ENCODE measurements at regions not wholly inside any gene's neighbourhood (a gene's known extent, or its start where the extent isn't known, plus 50 kb on each side); places are given as distances from the start of the nearest gene placed in this dataset.
"Not testable (repeated sequence)": the region's sequence is repeated elsewhere in the genome, so short reads cannot be mapped to it uniquely, and the experiment has no call there.

DNA sequence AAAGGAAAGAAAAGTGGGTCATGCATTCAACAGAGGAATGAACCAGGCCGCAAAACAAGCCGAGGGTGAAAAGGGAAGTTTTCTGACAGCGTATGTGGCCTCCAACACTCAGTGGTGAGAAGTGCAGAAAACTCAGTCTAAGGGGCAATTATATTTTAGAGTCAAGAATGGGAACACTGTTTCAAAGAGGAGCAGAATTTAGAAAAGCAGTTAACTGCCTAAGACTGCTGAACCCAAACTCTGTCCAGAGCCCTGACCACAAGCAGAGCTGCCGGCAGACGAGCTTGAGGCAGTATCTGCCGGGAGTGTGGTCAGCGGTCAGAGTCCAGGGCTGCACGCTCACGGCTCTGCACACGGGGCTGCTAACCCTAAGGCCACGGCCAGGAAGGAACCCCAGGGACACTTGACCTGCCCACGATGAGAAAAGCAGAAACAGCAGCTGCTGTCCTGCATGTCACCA is 347.0 kb upstream of the ID2 start:
- no peak for DNase-seq

DNA sequence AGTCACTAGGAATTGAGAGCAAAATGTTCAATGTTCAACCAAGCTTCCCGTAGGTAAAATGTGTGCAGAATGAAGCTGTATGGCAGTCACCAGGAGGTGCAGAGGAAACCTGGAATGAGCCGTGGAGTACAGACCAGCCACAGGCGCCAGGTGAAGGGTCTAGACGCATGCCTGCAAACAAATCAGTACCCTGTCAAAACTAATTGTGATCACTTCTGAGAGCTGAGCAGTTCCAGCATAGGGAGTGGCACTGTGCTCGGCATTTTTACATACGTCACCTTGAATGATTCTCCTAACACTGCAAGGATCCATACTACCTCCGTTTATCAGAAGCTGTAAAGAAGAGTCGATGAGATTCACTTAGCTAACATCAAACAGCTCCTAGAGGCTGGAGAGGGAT is 346.1 kb upstream of the ID2 start:
- no peak for DNase-seq

DNA sequence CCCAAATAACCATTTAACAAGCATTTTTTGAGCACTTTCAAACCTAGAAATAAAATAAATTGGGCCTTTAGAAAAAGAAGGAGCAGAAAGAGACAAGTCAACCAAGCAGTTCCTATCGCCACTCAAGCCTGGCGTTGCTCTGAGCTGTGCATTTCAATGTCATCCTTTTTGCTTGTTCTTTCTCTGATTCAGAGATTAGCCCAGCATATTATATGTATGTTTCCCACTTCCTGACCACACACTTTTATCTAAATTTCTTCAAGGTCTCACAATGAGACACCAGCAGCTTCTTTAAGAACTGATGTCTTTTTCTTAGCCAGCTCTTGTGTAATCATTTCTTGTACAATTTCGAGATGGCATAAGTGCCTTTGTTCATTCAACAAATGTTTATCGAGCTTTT is 344.5 kb upstream of the ID2 start:
- DNase-seq: peak; percentile 84

DNA sequence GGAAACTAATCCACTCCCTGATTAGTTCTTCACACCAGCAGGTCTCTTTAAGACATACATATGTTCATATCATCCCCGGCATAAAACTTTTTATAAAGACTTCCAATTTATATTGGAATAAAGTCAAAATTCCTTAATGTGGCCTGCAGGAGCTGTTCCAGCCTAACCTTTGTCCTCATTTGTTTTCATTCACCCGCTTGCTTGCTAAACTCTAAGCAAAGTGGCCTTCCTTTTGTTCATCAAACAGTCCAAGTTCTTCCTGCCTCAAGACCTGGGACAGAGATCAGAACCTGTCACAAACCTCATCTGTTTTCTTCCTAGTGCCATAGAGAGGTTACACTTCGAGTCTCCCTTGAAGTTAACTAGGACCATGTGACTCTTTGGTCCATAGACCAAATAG is 339.4 kb upstream of the ID2 start:
- DNase-seq: no peak

DNA sequence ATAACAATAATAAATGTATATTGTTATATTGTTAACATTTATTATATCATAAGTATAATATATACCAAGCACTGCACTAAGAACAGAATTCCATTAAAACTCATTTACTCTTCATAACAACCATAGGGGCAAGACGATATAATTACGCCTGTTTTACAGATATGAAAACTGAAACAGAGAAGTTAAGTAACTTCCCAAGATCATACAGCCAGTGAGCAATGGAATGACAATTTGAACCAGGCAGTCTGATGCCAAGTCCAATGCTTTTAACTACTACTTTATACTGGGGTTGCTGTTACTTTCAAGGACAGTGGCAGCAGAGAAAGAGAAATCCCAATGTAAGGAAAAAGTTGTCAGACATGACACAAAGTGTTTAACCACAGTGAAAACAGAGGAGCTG is 338.8 kb upstream of the ID2 start:
- no peak for DNase-seq

DNA sequence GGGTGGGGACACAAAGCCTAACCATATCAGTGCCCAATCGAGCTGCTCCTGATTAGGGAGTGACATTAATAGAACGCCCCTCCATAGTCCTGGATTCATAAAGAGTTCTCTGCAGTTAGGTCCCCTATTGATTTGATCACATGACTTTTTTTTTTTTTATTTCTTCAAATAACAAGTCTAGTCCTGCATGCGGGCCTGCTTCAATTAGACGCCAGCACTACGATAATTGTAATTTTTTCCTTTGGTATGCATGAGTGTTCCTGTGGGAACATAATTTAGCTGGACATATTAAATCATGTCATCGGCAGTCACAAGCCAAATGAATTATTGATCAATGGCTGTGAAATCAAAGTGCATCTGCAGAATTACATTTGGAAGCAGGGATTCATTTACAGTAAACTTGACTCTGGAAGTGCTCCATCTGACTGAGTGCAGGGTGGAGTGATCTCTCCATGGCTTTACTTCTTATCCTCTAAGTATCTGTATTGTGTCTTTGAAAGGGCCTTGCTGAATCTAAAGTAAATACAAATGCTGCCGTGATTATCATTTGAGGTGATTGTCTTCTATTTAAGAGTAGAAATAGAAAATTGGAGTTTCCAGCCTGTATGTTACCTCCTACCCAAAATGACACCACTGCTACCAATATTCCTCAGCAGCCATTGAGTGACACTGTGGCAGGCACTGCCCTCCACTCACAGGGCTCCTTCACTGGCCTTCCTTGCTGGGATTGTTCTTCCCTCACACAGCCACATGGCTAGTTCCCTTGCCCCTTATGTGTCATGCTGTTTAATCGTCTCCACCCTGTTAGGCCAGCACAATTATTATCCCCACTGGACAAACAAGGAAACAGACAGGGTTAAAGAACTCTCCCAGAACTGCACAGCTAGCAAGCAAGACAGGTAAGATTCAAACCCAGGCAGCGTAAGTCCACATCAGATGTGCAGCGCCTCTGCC is 337.4 kb upstream of the ID2 start:
- DNase-seq: no peak

DNA sequence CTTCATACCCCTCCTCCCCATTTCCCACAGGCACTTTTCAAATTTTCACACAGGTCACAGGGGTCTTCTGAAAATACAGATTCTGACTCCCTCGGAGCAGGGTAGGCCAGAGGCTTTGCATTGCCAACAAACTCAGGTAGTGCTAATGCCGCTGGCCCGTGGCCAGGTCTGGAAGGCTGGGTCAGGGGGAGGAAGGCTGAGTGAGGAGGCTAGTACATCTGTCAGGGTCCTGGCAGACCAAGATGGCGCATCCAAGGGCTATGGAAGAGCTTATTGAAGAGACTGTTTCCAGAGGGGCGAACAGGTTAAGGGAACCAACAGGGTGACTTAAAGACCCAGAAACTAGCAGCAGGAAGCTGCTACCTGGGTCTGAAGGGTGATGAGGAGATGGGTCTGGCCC is 336.7 kb upstream of the ID2 start:
- no peak for DNase-seq

DNA sequence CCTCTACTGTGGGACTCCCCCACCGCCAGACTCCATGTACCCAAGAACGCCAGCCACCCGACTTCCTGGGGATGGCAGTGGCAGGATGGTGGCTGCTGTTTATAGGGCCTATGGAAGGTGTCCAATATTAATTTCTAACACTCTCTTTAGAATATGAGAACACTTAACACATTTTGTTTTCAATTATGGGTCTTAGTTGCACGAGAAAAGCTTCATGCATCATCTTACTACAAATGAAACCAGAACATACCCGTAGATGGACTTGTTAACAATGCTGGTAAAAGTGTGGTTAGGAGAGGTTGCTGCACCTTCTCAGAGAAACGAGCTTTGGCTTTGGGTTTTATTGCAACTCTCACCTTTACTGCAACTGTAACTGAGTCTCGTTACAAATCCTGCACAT is 335.6 kb upstream of the ID2 start:
- DNase-seq: peak; percentile 57

DNA sequence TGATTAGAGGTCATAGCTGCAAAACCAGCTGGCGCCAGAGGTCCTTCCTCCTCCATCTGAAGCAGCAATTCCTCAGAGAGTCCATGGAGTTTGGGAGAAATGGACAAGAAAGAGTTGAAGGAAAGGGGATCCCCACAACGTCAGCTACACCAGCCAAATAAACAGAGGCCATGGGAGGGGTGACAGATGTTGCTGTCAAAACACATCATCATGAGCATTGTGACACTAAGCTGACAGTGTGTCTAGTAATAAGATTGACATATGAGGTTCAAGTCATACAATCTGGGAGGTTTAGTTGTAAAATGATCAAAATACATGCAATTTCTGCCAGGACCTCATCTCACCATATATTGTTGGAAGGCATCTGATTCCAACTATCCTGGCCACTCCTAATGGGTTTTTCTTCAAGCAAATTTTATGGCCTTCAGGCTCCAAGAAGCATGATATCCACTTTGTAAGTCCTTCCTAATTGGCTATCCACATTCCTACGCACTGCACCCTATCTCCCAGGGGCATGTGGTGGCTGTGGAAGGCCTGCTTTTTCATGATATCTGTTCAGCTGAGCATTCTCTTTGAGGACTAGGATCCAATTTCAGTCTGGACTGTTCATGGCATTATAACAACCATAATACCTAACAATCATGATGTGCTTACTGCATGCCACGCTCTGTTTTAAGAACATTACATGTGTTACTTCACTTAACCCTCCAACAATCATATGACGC is 335.0 kb upstream of the ID2 start:
- DNase-seq: no peak

DNA sequence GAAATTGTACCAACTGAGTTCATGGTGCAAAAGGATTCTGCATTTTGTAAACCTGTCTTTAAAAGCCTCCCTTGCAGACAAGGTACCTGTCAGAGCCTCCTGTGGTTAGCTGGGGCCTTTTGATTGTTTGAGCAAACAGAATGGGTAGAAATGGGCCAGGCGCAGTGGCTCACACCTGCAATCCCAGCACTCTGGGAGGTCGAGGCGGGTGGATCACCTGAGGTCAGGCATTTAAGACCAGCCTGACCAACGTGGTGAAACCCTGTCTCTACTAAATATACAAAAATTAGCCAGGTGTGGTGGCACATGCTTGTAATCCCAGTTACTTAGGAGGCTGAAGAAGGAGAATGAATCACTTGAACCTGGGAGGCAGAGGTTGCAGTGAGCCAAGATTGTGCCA is 332.9 kb upstream of the ID2 start:
- not testable (repeated sequence) for DNase-seq

DNA sequence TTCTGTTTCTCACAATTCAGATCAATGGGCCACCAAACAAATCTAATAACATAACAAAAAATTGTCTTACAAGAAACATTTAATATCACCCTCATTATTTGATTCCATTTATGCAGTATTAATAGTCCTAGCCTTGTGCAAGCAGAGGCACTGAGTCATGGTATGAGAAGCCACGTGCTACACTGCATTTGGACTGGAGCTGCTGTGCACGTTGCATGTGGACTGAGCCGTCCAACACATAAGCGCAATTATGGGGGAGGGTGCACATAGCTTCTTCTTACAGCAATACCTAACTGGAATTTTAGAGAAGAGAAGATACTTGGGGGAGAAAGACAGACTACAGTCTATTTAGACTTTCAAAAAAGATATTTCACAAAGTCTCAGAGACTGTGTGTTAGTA is 329.6 kb upstream of the ID2 start:
- no peak for DNase-seq

DNA sequence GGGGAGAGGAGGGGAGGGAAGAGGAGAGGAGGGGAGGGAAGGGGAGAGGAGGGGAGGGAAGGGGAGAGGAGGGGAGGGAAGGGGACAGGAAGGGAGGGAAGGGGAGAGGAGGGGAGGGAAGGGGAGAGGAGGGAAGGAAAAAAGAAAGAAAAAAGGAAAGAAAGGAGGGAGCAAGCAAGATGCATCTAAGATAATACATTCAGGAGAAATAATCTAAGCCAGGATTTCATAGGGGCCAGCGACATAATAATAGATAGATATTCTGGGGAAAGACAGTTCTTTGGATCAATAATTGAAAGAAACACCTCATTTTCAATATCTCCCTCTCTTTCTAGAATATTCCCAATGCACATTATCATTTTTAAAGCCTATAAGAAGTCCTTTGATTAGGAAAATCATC is 328.9 kb upstream of the ID2 start:
- DNase-seq: no peak

DNA sequence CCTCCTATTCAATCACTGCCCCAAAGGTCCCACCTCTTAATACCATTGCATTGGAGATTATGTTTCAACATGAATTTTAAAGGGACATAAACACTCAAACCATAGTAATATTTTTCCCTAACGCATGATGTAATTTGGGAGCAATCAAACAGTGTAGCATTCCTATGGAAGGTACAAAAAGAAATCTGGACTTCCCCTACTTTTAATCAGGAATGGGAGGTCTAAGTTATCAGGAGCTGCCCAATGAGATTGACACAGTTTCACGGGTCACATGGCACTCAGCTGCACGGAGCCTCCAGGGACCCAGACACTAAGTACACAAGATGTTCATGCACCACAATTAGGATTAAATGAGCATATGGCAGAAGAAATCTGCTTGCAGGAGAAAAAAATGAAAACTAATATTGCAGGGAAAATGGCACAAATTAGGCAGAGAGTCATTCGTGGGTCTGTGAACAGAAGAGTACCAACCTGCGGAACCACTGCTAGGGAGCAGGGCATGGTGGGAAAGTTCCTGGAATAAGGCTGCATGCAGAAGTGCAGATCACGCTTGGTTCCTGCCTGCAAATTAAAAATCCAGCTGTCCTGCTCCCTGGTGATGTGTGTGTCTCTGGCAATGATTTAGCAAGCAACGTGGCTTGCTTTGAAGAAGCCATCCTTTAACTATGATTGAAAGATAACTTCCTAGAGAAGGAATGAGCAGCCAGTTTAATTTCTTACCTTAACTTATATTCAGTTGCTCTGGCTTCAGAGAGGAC is 326.6 kb upstream of the ID2 start:
- no peak for DNase-seq

DNA sequence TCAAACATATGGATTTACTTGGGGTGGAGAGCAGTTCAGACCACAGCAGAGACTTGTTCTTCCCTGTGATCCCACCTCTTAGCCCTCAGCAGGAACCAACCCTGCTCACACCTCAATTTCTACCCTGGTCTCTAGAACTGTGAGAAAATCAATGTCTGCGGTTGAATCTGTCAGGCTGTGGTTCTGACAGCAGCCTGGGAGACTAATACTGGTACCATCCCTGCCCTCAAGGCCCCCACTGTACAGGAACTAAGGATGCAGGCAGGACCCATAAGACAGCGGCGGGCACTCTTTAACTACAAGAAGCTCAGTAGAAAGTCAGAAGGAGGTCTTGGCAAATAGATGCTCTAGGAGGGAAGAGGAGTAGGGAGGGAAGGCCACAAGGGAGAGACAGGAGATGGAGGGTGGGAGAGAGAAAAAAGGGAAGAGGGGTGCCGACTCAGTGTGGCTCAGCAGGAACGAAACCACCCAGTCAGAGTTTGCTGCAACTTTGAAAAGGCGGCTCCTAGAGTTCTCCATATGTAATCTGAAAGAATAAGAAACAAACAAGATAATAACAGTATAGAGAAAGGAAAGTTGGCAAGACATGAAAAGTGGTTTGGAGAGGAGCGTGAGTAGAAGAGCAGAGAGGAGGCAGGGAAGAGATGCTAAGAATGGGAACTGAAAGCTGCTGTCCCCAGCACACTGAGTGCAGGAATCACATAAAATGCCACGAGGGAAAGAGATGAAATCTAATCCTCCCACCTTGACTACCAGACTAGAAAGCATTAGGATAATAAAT is 323.9 kb upstream of the ID2 start:
- DNase-seq: no peak

DNA sequence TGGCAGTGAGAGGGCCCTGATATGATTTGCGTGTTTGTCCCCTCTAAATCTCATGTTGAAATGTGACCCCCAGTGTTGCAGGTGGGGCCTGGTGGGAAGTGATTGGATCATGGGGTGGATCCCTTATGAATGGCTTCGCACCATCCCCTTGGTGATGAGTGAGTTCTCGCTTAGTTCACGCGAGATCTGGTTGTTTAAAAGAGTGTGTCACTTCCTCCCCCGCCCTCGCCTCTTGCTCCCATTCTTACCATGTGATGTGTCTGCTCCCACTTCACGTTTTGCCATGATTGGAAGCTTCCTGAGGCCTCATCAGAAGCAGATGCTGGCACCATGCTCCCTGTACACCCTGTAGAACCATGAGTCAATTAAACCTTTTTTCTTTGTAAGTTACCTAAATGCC is 319.9 kb upstream of the ID2 start:
- DNase-seq: no peak

DNA sequence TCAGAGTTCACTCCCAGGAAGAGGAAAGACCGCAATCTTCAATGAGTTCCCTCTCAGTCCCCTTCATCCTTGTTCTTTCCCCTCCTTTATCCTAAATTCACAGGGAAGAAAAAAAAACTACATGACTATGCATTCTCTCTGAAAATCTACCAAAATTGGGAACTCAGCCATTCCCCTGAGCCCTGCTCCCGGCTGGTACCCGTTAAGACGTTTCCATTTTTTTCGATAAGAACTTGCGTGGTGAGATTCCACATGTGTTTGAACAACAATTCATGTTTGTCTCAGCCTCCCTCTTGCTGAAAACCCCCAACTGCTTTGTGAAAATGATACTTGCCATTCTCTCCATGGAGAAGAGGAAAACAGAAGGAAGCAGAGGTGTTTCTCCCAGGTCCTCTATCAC is 318.7 kb upstream of the ID2 start:
- no peak for DNase-seq

DNA sequence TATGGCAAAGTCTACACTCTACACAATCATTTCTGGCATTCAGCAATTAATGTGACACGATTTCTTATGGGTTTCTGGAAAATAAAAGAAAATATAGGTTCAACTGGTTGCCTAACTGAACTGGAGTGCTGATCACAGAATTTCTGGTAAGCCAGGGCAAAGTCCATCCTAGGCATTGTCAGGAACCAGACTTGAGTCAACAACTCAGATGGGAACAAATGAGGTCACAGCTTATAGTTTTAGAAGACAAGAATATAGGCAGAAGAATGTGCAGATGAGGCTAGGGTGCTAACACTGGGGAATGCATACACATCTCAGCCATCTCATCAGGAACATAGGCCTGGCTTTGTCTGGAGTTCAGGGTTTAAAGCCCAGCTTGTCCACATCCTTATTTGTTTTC is 317.2 kb upstream of the ID2 start:
- DNase-seq: no peak

DNA sequence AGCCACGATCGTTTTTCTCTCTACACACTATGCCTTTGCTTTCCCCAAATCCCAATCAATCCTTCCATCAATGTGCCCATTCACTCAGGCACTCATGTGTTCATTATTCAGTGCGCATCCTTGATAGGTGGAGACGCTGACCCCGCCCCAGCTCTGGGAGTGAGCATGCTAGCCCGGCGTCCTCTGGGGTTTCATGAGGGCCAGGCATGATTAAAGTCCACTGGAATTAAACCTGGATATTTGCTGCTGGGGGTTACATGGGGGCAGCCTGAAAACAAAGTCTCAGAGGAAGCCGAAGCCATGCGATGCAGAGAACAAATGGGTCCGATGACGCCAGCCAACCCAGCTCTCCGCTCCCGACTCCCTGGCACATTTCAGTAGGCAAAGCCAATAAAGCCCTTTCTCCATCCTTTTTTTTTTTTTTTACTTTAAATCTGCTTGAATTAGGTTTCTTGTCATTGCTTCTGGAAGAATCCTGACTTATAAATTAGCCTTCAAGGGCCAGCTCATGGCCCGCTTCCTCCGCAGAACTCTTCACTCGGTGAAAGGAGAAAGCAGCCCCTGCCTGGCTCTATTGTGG is 316.4 kb upstream of the ID2 start:
- DNase-seq: no peak

DNA sequence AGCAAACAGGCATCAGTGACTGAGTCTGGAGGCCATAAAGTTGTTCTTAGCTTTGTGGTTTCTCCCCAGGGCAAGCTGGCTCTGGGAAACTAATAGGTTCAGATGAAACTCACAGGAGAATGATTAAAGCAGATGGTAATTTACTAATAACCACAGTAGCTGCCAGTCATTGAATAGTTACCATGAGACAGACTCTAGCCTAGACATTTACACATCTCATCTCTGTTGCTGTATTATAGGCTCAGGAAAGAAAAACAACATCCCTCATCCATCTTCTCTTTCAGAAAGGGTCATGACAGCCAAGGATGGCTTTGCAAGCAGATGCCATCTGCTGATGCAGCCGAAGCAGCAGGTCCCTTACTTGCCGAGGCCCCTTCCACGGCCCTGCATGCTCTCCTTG is 314.0 kb upstream of the ID2 start:
- DNase-seq: no peak

DNA sequence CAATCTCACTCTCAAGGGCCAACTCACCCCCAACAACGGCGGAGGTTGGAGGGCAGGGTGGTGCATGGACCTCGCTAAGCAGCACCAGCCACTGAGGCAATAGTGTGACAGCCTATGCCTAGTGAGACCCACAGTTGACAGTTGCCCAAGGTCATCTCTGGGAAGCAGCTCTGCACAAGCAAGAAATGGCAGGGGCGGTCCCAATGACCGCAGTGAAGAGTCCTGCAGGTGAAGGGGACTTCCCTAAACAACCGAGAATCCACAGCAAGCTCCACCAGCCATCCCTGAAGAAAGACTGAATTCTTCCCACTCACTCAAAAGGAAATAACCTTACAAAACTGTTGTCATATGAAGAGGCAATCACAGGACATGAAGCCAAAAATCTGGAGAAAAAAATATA is 313.4 kb upstream of the ID2 start:
- no peak for DNase-seq

DNA sequence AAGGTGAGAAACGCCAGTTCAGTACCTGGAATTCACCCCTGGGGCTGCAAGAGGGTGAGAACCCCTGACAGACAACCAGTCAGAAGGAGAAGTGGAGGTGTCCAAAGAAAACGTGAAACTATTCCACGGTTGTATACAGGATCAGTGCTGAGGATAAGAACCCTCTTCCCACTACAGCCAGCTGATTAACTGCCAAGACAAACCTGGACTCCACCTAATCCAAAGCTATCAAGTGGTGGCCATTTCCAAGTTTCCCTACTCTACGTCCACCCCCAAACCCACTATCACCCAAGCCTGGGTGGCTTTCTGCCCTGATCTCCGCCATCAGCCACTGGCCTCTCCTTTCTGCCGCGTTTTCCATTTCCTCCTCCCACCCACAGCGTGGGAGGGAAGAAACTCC is 312.3 kb upstream of the ID2 start:
- no peak for DNase-seq

DNA sequence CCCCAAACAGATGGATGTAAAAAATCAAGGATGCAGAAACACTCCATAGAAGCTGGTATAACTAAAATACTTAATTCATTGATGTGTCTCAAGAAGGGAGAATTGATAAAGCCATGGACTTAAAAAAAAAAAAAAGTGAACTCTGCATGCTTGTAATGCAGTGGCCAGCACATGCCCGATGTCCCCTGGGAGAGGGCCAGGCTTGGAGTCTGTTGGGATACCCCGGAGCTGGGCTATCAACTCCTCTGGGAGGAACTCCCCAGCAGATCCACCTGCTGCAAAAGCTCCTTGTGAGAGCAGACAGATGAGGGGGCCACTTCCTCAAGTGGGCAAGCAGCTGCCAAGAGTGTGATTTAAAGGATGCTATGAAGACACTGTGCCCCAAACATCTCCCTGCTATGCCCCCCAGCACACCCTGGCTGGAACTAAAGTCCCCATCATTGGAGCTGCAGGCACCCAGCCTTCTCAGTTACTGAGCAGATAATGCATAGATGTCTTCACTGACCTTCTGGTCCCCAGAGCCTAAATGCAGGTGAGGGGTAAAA is 311.5 kb upstream of the ID2 start:
- DNase-seq: no peak

Measured in activated CD4-positive, alpha-beta T cell treated with anti-CD3 and anti-CD28 coated beads, Interleukin-2, amount 50 U/mL, for 16 hours (primary cell).